K562 (cell line): ENCODE measurements at regions not wholly inside any gene's neighbourhood (a gene's known extent, or its start where the extent isn't known, plus 50 kb on each side); places are given as distances from the start of the nearest gene placed in this dataset.

Source experiments
- EZH2 ChIP-seq: IDR thresholded peaks from 2 replicates; pipeline ENCODE4 v1.6.1; 2012; ENCODE audit warnings: low read depth, mild to moderate bottlenecking, inconsistent platforms, low read length, borderline replicate concordance
- SMARCB1 ChIP-seq: IDR thresholded peaks from 2 replicates; pipeline ENCODE4 v1.6.1; 2011; ENCODE audit warnings: improper control_type of control experiment, low read depth; ENCODE audit not compliant: insufficient read length
- TF ChIP-seq, protein P1 (sequence below): fragments of 450-650 bp; IDR thresholded peaks from 2 replicates; pipeline ENCODE4 v1.6.1; 2017; ENCODE audit warnings: mild to moderate bottlenecking, moderate library complexity
- TF ChIP-seq, protein P2 (sequence below): fragments of 450-650 bp; formaldehyde crosslinking; IDR thresholded peaks from 2 replicates; pipeline ENCODE4 v1.4.0; 2020; ENCODE audit warnings: mild to moderate bottlenecking, mixed read lengths

DNA sequence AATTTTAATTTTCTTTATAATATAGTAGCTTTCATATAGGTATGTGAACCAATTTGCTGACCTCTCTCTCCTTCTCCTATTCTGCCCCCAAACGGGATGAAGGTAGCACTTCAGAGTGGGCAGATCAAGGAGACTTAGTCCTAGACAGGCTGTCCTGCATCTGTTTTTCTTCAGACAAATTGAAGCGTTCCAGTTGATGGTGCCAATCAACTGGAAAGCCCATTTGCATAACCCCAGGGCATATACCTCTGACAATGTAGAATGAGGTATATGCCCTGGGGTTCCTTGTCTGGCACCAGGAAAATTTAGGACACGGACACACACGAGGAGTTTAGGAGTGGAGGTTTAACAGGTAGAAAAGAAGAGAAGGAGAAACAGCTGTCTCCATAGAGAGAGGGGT lies 502.9 kb downstream of the HTR7 start:
- no peak for TF ChIP-seq SMARCB1
- TF ChIP-seq, protein P1, sequence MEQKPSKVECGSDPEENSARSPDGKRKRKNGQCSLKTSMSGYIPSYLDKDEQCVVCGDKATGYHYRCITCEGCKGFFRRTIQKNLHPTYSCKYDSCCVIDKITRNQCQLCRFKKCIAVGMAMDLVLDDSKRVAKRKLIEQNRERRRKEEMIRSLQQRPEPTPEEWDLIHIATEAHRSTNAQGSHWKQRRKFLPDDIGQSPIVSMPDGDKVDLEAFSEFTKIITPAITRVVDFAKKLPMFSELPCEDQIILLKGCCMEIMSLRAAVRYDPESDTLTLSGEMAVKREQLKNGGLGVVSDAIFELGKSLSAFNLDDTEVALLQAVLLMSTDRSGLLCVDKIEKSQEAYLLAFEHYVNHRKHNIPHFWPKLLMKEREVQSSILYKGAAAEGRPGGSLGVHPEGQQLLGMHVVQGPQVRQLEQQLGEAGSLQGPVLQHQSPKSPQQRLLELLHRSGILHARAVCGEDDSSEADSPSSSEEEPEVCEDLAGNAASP = no peak
- TF ChIP-seq EZH2 = no peak
- TF ChIP-seq, protein P2, sequence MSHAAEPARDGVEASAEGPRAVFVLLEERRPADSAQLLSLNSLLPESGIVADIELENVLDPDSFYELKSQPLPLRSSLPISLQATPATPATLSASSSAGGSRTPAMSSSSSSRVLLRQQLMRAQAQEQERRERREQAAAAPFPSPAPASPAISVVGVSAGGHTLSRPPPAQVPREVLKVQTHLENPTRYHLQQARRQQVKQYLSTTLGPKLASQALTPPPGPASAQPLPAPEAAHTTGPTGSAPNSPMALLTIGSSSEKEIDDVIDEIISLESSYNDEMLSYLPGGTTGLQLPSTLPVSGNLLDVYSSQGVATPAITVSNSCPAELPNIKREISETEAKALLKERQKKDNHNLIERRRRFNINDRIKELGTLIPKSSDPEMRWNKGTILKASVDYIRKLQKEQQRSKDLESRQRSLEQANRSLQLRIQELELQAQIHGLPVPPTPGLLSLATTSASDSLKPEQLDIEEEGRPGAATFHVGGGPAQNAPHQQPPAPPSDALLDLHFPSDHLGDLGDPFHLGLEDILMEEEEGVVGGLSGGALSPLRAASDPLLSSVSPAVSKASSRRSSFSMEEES = no peak
